NCI-H128 (cell line): ENCODE measurements at regions not wholly inside any gene's neighbourhood (a gene's known extent, or its start where the extent isn't known, plus 50 kb on each side); places are given as distances from the start of the nearest gene placed in this dataset.

Experiments
- DNase-seq: peaks from one replicate; lab custom pipeline; 2025; ENCODE audit not compliant: unreplicated experiment; lab: John Stamatoyannopoulos, UW

DNA sequence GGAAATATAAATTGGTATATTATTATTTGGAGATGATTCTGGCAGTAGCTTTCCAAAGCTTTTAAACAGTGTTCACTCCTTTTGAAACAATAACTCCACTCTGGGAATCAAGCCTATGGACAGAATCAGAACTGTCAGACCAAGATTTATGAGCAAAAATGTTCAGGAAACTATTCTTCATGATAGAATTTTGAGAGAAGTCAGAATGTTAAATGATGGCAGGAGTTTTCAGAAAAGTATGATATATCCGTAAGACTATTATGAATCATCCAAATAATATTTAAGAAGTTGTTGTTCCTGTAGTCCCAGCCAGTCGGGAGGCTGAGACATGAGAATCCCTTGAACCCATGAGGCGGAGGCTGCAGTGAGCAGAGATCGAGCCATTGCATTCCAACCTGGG is 50.5 kb upstream of the ADGRG2 start:
- DNase-seq = no peak

- DNase-seq = no peak
Measured at GRCh38 chrX:19174401-19175025, 52.2 kb upstream of the ADGRG2 start.

GRCh38 chrX:19176901-19177630 is 54.8 kb upstream of the ADGRG2 start:
- no peak for DNase-seq

GRCh38 chrX:19177721-19178120 is 55.5 kb upstream of the ADGRG2 start:
- DNase-seq = peak; percentile 14

GRCh38 chrX:19178402-19178801 is 56.1 kb upstream of the ADGRG2 start:
- no peak for DNase-seq

DNA sequence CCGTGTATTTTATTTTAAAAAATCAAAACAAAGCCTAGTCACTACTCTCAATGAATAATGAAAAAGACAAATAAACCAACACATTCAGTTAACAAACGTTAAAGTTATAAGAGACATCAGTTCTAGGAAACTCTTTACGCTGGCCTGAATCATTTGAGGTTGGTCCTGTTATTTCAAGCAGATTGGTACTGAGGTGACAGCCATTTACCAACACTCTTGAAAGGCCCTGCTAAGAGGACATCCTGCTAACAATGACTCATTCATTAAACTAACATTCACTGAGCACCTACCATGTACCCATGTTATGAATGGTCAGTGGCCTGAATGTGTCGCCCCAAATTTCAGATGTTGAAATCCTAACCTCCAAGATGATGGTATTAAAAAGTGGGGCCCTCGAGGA is 57.1 kb upstream of the ADGRG2 start:
- DNase-seq = no peak

- no peak for DNase-seq
Measured at GRCh38 chrX:19181345-19181744, 59.1 kb upstream of the ADGRG2 start.

DNA sequence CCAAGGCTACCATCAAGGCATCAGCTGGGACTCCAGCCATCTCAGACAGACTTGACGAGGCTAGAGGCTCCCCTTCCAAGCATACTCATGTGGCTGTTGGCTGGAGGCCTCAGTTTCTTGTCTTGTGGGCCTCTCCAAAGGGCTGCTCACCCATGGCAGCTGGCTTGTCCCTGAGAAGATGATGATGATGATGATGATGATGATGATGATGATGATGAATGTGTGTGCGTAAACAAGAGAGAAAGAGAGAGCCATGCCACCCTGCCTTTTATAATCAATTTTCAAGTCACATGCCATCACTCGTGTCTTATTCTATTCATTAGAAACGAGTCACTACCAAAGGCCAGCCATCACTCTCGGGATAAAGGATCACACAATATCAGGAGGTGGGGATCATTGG is 60.5 kb upstream of the ADGRG2 start:
- no peak for DNase-seq

GRCh38 chrX:19183761-19184477 is 61.7 kb upstream of the ADGRG2 start:
- DNase-seq = no peak

- no peak for DNase-seq
Measured at GRCh38 chrX:19188566-19188965, 66.3 kb upstream of the ADGRG2 start.

GRCh38 chrX:19190902-19191301 is 68.6 kb upstream of the ADGRG2 start:
- no peak for DNase-seq

DNA sequence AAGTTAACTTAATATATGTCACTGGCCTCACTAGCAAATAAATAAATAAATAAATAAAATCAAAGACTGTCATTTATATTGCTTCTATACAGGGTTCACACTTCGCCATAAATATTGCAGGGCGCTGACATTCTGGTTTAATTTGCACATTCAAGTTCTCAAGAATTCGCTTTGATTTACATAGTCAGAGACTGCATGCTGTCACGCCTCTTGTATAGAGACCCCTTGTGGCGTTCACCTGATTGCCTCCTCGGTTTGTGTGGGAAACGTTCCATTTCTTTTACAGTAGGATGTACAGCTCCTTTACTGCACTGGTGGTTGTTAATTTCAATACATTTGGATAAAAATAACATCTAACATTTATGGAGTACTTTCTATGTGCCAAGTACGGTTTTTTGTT is 71.3 kb upstream of the ADGRG2 start:
- no peak for DNase-seq

- DNase-seq = no peak
Measured at GRCh38 chrX:19194285-19195242, 72.3 kb upstream of the ADGRG2 start.

GRCh38 chrX:19195243-19195610 is 73.0 kb upstream of the ADGRG2 start:
- DNase-seq = no peak

- no peak for DNase-seq
Measured at GRCh38 chrX:19198473-19198872, 76.2 kb upstream of the ADGRG2 start.

GRCh38 chrX:19202171-19202570 is 79.9 kb upstream of the ADGRG2 start:
- no peak for DNase-seq

- DNase-seq = no peak
Measured at GRCh38 chrX:19204636-19205035, 82.4 kb upstream of the ADGRG2 start.

DNA sequence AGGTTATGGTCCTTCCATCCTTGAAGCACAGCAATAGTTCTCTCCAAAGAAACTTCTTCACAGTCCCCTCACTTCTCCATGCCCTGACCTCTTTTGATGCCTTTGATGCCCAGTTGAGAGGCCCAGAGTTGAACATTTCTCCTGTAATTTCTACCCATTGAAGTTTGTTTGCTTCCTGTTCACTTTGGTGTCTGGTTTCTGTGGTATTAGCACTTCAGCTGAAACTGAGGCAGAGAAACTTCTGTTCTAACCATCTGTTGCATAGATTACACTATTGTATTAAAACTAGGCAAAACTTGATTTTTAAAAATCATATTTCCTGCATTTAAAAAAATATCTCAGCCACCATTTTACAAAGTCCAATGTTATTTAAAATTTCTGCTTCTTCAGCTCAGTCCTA is 89.8 kb upstream of the ADGRG2 start:
- DNase-seq = no peak

GRCh38 chrX:19213610-19214152 is 91.4 kb upstream of the ADGRG2 start:
- DNase-seq = no peak

GRCh38 chrX:19214311-19214710 is 92.0 kb upstream of the ADGRG2 start:
- no peak for DNase-seq

- DNase-seq = no peak
Measured at GRCh38 chrX:19225909-19226308, 103.6 kb upstream of the ADGRG2 start.
